ENCODE measurements at regions not wholly inside any gene's neighbourhood (a gene's known extent, or its start where the extent isn't known, plus 50 kb on each side); places are given as distances from the start of the nearest gene placed in this dataset.
"Not testable (repeated sequence)": the region's sequence is repeated elsewhere in the genome, so short reads cannot be mapped to it uniquely, and the experiment has no call there.

GRCh38 chr21:28011970-28012369, 980.7 kb downstream of the LTN1 start:
- not testable (repeated sequence) for TF ChIP-seq POLR2A, CTCF (IDR thresholded peaks at IDR 0.05)
